Kidney epithelial cell (primary cell): ENCODE measurements at regions not wholly inside any gene's neighbourhood (a gene's known extent, or its start where the extent isn't known, plus 50 kb on each side); places are given as distances from the start of the nearest gene placed in this dataset.

Experiments
- DNase-seq: peaks from one replicate; pipeline ENCODE4 v3.0.0-alpha.2; 2010; ENCODE audit warnings: low read depth
- H3K27me3 ChIP-seq: 2 replicates; pipeline ENCODE4 v1.6.0; 2011; ENCODE audit warnings: low read length; ENCODE audit not compliant: control insufficient read depth, insufficient read depth
- H3K36me3 ChIP-seq: 2 replicates; pipeline ENCODE4 v1.5.1; 2011; ENCODE audit warnings: low read length; ENCODE audit not compliant: control insufficient read depth, insufficient read depth
- H3K4me3 ChIP-seq: 2 replicates; pipeline ENCODE4 v1.5.1; 2011; ENCODE audit warnings: low read depth, mild to moderate bottlenecking, control low read depth, low read length
- CTCF ChIP-seq: IDR thresholded peaks from 2 replicates; pipeline ENCODE4 v1.5.1; 2011; ENCODE audit warnings: mild to moderate bottlenecking, moderate library complexity, low read length, control low read depth, inconsistent platforms; ENCODE audit not compliant: insufficient read depth, poor library complexity, severe bottlenecking

- no peak overlapping the region for H3K4me3 ChIP-seq
- no peaks in the 10 kb centered on the region for H3K27me3 ChIP-seq
- DNase-seq = no peak
- no peak for TF ChIP-seq CTCF
- no peaks in the 10 kb centered on the region for H3K36me3 ChIP-seq
Measured at GRCh38 chr10:4483811-4484210, 342.2 kb upstream of the AKR1E2 start.

- H3K27me3 ChIP-seq = no peaks in the 10 kb centered on the region
- DNase-seq = no peak
- TF ChIP-seq CTCF = no peak
- H3K36me3 ChIP-seq = no peaks in the 10 kb centered on the region
- H3K4me3 ChIP-seq = no peak overlapping the region
Measured at GRCh38 chr10:4482659-4483058, 343.3 kb upstream of the AKR1E2 start.

GRCh38 chr10:4481192-4481591 lies 344.8 kb upstream of the AKR1E2 start:
- no peak for DNase-seq
- Histone ChIP-seq H3K36me3 (no peaks in the 10 kb centered on the region), H3K27me3 (no peaks in the 10 kb centered on the region), H3K4me3 (no peak overlapping the region)
- TF ChIP-seq CTCF = no peak

GRCh38 chr10:4479342-4479741 lies 346.7 kb upstream of the AKR1E2 start:
- no peak overlapping the region for H3K4me3 ChIP-seq
- no peak for TF ChIP-seq CTCF
- DNase-seq = no peak
- no peaks in the 10 kb centered on the region for H3K36me3 ChIP-seq
- no peaks in the 10 kb centered on the region for H3K27me3 ChIP-seq

GRCh38 chr10:4477664-4478063 lies 348.3 kb upstream of the AKR1E2 start:
- no peaks in the 10 kb centered on the region for H3K36me3 ChIP-seq
- H3K27me3 ChIP-seq = no peaks in the 10 kb centered on the region
- H3K4me3 ChIP-seq = no peak overlapping the region
- TF ChIP-seq CTCF = no peak
- DNase-seq = no peak

GRCh38 chr10:4475827-4476490 lies 350.0 kb upstream of the AKR1E2 start:
- H3K36me3 ChIP-seq = no peaks in the 10 kb centered on the region
- H3K4me3 ChIP-seq = no peak overlapping the region
- TF ChIP-seq CTCF = no peak
- no peaks in the 10 kb centered on the region for H3K27me3 ChIP-seq
- no peak for DNase-seq
